HG02623 (cell line): ENCODE measurements at regions not wholly inside any gene's neighbourhood (a gene's known extent, or its start where the extent isn't known, plus 50 kb on each side); places are given as distances from the start of the nearest gene placed in this dataset.
"Not testable (repeated sequence)": the region's sequence is repeated elsewhere in the genome, so short reads cannot be mapped to it uniquely, and the experiment has no call there.

ENCODE experiments used
- ATAC-seq: cut with Tn5 transposase; IDR thresholded peaks from one replicate; pipeline ENCODE4 v1.9.1; 2021; ENCODE audit warnings: moderate library complexity; ENCODE audit not compliant: unreplicated experiment

GRCh38 chr1:191460234-191460633 is 698.0 kb upstream of the RGS18 start:
- no peak for ATAC-seq

GRCh38 chr1:191483988-191484387 is 674.3 kb upstream of the RGS18 start:
- ATAC-seq, result no peak

DNA sequence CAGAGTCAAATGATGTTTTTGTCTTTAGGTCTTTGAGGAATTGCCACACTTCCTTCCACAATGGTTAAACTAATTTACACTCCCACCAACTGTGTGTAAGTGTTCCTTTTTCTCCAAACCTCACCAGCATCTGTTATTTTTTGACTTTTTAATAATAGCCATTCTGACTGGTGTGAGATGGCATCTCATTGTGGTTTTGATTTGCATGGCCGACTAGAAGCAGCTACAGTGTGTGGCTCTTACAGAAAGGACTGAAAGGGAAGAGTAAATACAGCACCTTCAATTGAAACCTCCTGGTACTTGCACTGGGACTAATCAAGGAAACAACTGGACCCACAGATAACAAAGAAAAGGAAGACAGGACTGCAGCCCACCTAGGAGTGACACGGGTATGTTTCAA is 668.0 kb upstream of the RGS18 start:
- ATAC-seq, result no peak

DNA sequence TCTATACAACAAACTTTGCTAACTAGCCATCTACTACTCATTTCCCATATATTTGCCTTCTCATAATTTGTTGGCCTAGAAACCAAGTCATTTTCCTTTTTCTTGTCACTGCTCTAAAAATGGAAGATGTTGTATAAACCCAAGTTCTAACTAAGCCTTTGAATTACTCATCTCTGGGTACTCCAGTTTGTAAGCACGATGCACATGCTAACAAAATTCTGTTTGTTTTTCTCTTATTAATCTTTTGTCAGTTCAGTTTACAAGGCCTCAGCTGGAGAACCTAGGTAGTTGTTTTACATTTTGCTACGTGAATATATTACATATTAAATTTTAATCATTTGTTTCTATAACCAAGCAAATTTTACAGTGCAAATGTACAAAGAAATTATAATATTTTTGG is 663.2 kb upstream of the RGS18 start:
- ATAC-seq, result no peak

- no peak for ATAC-seq
Measured at GRCh38 chr1:191498318-191498717, 659.9 kb upstream of the RGS18 start.

DNA sequence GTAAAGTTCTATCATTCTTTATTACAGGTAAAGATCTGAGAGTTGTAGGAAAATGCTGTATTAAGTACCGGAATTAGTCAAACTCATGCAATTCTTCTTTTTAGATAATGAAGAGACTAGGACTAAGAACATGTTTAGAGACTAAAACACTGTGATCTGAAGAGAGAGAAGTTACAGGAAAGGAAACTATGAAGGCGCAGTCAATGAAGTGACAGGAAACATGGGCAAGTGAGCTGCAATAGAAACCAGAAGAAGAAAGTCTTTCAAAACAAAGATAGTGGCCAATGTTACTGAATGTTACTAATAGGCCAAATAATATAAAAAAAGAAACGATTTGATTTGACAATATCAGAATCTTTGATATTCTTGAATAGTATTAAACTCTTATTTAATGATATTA is 659.4 kb upstream of the RGS18 start:
- ATAC-seq, result no peak

DNA sequence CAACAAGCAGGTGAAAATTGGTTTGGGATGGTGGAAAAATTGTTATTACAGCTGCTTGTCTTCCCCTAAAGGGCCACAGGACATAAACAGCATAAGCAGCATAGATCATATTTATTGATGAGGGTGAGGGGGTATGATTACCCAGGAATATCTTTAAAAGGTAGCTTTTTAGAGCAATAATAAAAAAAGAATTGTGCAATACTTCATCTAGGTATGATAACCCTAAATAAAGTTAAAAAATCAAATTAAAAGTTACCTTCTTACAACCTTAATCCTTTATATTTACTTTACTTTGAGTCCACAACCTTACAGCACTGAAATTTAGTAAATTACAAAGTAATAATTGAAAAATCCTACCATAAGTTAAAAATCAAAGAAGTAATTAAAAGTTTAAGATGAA is 653.3 kb upstream of the RGS18 start:
- ATAC-seq, result no peak

- no peak for ATAC-seq
Measured at GRCh38 chr1:191508239-191508638, 650.0 kb upstream of the RGS18 start.

- not testable (repeated sequence) for ATAC-seq
Measured at GRCh38 chr1:191511480-191511879, 646.8 kb upstream of the RGS18 start.

DNA sequence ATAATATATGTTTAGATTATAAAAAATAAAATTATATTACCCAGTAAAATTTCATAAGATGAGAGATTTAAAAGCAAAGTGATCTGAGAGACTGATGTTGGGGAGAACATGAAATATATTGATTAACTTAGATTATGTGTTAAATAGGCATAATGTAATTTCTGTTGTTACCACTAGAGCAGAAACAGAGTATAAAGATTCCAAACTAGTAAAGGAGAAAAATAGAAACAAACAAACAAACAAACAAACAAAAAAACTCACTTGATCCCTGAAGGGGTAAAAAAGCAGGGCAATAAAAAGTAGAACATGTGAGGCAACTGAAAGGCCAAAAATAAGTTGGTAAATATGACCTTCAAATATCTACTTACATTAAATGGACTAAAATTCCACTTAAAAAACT is 640.4 kb upstream of the RGS18 start:
- no peak for ATAC-seq

DNA sequence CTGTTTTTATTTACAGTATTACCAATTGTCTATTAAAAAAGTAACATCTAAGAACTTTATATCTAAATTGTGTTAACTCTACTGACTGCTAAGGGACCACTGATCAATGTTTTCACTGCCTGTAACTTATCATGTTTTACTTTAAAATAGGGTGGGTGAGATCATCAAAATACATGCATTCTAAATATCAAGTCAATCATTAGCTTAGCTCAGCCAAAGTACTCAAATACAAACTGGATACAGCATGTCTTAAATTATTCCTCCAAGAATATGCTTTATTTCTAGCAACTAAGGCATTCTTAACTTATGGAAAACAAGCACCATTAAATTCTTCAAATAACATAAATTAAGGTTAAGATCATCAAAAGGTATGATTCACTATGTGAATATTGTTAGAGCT is 638.7 kb upstream of the RGS18 start:
- ATAC-seq, result no peak

DNA sequence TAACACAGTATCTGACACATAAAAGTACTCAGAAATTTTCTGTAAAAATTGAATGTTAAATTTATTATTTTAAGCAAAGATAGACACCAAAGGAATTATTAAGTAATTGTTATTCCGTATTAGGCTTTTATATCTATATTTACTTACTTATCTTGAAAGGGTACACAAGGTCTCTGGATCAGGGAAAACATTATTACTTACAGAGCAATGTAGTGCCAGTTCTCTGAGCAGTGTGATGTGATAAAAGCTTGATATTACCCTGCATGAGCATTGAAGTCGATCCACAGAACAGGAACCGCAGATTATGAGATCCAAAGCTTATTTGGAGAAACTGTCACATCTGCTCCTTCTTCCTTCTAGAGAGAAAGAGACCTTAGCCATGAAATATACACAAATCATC is 637.9 kb upstream of the RGS18 start:
- ATAC-seq, result no peak

DNA sequence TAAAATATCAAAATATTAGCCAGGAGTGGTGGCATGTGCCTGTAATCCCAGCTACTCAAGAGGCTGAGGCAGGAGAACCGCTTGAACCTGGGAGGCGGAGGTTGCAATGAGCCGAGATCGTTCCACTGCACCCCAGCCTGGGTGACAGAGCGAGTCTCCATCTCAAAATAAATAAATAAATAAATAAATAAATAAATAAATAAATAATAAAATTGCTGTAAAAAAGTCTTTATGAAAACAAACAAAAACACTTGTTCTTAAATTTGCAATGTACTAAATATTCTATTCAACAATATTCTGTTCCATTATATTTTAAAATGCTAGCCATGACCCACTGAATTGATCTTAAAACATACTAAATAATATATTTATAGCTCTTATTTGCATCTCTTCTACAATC is 632.3 kb upstream of the RGS18 start:
- ATAC-seq, result not testable (repeated sequence)

GRCh38 chr1:191528275-191528674 is 630.0 kb upstream of the RGS18 start:
- ATAC-seq, result no peak

GRCh38 chr1:191530928-191531327 is 627.3 kb upstream of the RGS18 start:
- ATAC-seq, result no peak

- ATAC-seq, result no peak
Measured at GRCh38 chr1:191533254-191533653, 625.0 kb upstream of the RGS18 start.

- no peak for ATAC-seq
Measured at GRCh38 chr1:191536791-191537429, 621.4 kb upstream of the RGS18 start.

DNA sequence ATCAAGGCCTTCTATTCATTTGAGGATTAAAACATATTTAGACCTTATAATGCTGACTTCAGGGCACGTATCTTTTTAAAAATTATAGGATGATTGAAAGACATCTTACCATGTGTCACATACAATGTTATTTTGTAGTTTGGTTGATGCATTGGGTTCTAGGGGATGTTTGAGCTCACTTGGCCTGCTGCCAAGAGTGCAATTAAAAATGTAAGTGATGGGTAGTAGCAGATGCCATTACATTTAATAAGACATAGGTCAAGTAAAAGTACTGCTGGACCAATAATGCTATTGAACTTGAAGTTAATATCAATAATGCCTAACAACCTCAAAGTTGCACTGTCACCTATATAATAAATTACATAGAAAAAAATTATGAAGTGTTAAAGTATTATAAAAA is 616.5 kb upstream of the RGS18 start:
- no peak for ATAC-seq

DNA sequence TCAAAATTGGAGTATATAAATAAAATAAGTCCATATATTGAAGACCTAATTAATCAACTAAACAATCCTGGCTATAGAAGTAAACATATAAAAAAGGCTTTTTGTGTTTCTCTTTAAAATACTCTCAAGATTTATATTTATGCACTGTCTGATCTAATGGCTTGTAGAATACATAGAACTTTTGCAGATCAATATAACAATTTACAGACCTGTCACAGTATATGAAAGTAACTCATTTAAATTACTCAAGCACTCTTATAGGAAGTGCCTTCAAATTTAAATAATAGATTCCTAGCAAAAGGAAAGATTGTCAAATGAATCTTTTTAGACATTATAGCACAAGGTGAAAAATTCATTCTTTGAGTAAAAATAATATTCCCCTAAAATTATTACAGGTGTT is 615.8 kb upstream of the RGS18 start:
- no peak for ATAC-seq

GRCh38 chr1:191546803-191547202 is 611.5 kb upstream of the RGS18 start:
- ATAC-seq, result no peak

- no peak for ATAC-seq
Measured at GRCh38 chr1:191551019-191551418, 607.2 kb upstream of the RGS18 start.

- no peak for ATAC-seq
Measured at GRCh38 chr1:191558379-191558778, 599.9 kb upstream of the RGS18 start.

GRCh38 chr1:191561276-191561675 is 597.0 kb upstream of the RGS18 start:
- no peak for ATAC-seq
